ENCODE measurements at regions not wholly inside any gene's neighbourhood (a gene's known extent, or its start where the extent isn't known, plus 50 kb on each side); places are given as distances from the start of the nearest gene placed in this dataset.

- TF ChIP-seq CTCF (conservative IDR thresholded peaks at IDR 0.05; ENCODE audit: low read depth in 2 of 2): no peak
- no peak for TF ChIP-seq EZH2 (IDR thresholded peaks at IDR 0.05; ENCODE audit: low read depth, unreplicated experiment)
- TF ChIP-seq CREB1 (CRISPR knock-in tag; IDR thresholded peaks at IDR 0.05; ENCODE audit: low read depth): no peak
- TF ChIP-seq EZH2phosphoT487 (IDR thresholded peaks at IDR 0.05; ENCODE audit: unreplicated experiment): no peak
- TF ChIP-seq POLR2AphosphoS5 (IDR thresholded peaks at IDR 0.05; ENCODE audit: low read depth): no peak
Observed at GRCh38 chr2:188811522-188811921, 162.7 kb upstream of the COL3A1 start.
